ENCODE measurements at regions not wholly inside any gene's neighbourhood (a gene's known extent, or its start where the extent isn't known, plus 50 kb on each side); places are given as distances from the start of the nearest gene placed in this dataset.

DNA sequence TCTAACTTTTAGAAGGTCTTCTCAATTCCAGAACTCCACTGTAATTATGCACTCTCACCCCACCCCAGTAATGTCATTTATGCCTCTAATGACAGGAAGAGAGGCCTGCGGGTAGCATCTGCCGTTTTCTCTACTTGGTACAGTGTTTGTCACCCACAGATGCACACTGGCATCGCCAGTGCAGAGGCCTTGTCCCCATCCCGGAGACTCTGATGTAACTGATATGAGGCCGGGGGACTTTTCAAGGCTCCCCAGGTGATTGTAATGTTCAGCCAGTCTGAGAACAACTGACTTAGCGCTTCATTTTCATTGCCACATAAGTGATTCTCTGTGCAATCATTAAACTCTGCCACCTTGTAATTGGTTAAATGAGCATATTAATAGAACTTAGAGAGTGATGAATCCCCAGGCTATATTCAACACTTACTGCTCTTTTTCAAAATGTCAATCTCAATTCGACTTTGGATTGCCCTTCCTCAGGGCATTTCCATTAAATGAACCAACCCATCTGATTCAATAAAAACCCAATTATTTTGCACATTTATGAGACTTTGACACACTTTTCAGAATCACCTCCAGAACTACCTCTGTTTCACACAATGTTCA is 113.2 kb downstream of the HERPUD2 start (continued):
- TF ChIP-seq, protein P1, sequence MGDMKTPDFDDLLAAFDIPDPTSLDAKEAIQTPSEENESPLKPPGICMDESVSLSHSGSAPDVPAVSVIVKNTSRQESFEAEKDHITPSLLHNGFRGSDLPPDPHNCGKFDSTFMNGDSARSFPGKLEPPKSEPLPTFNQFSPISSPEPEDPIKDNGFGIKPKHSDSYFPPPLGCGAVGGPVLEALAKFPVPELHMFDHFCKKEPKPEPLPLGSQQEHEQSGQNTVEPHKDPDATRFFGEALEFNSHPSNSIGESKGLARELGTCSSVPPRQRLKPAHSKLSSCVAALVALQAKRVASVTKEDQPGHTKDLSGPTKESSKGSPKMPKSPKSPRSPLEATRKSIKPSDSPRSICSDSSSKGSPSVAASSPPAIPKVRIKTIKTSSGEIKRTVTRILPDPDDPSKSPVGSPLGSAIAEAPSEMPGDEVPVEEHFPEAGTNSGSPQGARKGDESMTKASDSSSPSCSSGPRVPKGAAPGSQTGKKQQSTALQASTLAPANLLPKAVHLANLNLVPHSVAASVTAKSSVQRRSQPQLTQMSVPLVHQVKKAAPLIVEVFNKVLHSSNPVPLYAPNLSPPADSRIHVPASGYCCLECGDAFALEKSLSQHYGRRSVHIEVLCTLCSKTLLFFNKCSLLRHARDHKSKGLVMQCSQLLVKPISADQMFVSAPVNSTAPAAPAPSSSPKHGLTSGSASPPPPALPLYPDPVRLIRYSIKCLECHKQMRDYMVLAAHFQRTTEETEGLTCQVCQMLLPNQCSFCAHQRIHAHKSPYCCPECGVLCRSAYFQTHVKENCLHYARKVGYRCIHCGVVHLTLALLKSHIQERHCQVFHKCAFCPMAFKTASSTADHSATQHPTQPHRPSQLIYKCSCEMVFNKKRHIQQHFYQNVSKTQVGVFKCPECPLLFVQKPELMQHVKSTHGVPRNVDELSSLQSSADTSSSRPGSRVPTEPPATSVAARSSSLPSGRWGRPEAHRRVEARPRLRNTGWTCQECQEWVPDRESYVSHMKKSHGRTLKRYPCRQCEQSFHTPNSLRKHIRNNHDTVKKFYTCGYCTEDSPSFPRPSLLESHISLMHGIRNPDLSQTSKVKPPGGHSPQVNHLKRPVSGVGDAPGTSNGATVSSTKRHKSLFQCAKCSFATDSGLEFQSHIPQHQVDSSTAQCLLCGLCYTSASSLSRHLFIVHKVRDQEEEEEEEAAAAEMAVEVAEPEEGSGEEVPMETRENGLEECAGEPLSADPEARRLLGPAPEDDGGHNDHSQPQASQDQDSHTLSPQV (IDR thresholded peaks at IDR 0.05), result no peak
- TF ChIP-seq, protein P2, sequence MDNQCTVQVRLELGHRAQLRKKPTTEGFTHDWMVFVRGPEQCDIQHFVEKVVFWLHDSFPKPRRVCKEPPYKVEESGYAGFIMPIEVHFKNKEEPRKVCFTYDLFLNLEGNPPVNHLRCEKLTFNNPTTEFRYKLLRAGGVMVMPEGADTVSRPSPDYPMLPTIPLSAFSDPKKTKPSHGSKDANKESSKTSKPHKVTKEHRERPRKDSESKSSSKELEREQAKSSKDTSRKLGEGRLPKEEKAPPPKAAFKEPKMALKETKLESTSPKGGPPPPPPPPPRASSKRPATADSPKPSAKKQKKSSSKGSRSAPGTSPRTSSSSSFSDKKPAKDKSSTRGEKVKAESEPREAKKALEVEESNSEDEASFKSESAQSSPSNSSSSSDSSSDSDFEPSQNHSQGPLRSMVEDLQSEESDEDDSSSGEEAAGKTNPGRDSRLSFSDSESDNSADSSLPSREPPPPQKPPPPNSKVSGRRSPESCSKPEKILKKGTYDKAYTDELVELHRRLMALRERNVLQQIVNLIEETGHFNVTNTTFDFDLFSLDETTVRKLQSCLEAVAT (IDR thresholded peaks at IDR 0.05), result no peak
- no peak for TF ChIP-seq IKZF1 (conservative IDR thresholded peaks at IDR 0.05)
- TF ChIP-seq IKZF2 (IDR thresholded peaks at IDR 0.05), result no peak
- no peak for TF ChIP-seq SMAD1 (IDR thresholded peaks at IDR 0.05; ENCODE audit: low read depth, partially characterized antibody)
- TF ChIP-seq SIN3A (IDR thresholded peaks at IDR 0.05; ENCODE audit: low read depth, low read length), result no peak

DNA sequence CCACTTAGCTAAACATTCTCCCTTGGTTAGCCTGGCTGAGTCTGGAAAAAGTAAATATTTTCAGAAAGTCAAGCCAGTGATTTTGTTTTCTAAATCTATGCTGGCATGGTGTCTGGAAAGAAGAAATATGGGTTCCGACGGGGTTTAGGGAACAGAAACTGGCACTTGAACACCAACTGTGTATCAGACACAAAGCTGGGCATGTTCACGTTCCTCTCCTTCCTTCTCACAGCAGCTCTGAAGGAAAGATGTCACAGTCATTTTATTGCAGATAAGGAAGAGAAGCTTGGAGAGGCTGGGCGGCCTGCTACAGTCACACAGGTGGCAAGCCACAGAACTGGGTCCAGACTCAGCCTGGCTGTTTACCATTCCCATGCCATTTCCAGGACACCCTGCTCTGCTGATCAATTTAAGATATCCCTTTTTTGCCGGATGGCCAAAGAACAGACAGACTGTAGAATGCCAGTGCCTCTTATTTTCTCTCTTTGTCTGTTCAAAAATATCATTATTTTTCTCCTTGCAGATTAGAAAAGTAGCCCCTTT is 118.8 kb downstream of the HERPUD2 start:
- no peak for FAIRE-seq
- TF ChIP-seq RAD21 (IDR thresholded peaks at IDR 0.05; ENCODE audit: insufficient read depth, low read depth, low read length) (no peak), CREM (IDR thresholded peaks at IDR 0.05; ENCODE audit: low read depth) (no peak), RFX5 (IDR thresholded peaks at IDR 0.05; ENCODE audit: low read depth, low read length) (no peak), MYB (IDR thresholded peaks at IDR 0.05; ENCODE audit: borderline replicate concordance, low read depth, low read length) (no peak), TCF7 (IDR thresholded peaks at IDR 0.05; ENCODE audit: borderline replicate concordance) (no peak), RCOR1 (conservative IDR thresholded peaks at IDR 0.05; ENCODE audit: low read depth, low read length) (no peak)
- TF ChIP-seq, protein P3, sequence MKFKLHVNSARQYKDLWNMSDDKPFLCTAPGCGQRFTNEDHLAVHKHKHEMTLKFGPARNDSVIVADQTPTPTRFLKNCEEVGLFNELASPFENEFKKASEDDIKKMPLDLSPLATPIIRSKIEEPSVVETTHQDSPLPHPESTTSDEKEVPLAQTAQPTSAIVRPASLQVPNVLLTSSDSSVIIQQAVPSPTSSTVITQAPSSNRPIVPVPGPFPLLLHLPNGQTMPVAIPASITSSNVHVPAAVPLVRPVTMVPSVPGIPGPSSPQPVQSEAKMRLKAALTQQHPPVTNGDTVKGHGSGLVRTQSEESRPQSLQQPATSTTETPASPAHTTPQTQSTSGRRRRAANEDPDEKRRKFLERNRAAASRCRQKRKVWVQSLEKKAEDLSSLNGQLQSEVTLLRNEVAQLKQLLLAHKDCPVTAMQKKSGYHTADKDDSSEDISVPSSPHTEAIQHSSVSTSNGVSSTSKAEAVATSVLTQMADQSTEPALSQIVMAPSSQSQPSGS (IDR thresholded peaks at IDR 0.05; ENCODE audit: low read length), result no peak
- TF ChIP-seq, protein P4, sequence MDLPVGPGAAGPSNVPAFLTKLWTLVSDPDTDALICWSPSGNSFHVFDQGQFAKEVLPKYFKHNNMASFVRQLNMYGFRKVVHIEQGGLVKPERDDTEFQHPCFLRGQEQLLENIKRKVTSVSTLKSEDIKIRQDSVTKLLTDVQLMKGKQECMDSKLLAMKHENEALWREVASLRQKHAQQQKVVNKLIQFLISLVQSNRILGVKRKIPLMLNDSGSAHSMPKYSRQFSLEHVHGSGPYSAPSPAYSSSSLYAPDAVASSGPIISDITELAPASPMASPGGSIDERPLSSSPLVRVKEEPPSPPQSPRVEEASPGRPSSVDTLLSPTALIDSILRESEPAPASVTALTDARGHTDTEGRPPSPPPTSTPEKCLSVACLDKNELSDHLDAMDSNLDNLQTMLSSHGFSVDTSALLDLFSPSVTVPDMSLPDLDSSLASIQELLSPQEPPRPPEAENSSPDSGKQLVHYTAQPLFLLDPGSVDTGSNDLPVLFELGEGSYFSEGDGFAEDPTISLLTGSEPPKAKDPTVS (IDR thresholded peaks at IDR 0.05; ENCODE audit: low read depth, low read length), result no peak

More for the DNA sequence above, 118.8 kb downstream of the HERPUD2 start:
- H3K9me3 ChIP-seq (replicated peaks; ENCODE audit: control insufficient read depth, insufficient read depth, low read length), result no peaks in the 10 kb centered on the region; the same call in 2 of the 3 replicates
- DNase-seq (ENCODE audit: low read depth, low spot score) (no peak), ATAC-seq (no peak)
- ChIA-PET CTCF (interaction anchor here (0.7 to 1.0 kb wide), 2 partner anchors 15 to 37 kb away, joined by 3 read pairs; no protein-coding TSS in a partner anchor), RAD21 (ENCODE audit: unreplicated experiment) (no interaction called here), SMC1A (ENCODE audit: uncharacterized antibody, unreplicated experiment) (no interaction called here), POLR2A (no interaction called here)
- in situ Hi-C loops (cut with MboI) (no loop called here), intact Hi-C loops (cut with micrococcal nuclease; ENCODE audit: unreplicated experiment) (no loop called here)
- no peaks in the 10 kb centered on the region; a peak in 1 of 4 replicates for H3K27me3 ChIP-seq (replicated peaks in 1 of 2; ENCODE audit: control insufficient read depth in 2 of 2, insufficient read depth in 2 of 2, low read length in 1 of 2)
- no peak overlapping the region for H3K27ac ChIP-seq (ENCODE audit: control insufficient read depth, insufficient read depth)
- H3K4me2 ChIP-seq (ENCODE audit: control insufficient read depth, insufficient read depth), result no peak overlapping the region
- no peak overlapping the region for H2AFZ ChIP-seq (ENCODE audit: control insufficient read depth, low read depth, low read length)
- no peak overlapping the region for H3K9ac ChIP-seq (ENCODE audit: control insufficient read depth, insufficient read depth, low read length)
- WGBS (ENCODE audit: insufficient coverage, insufficient replicate concordance, low lambda C conversion rate, missing lambda C conversion rate), result 16% methylated on average over 5 of the region's 5 CpGs
- H3K4me1 ChIP-seq (ENCODE audit: control insufficient read depth, insufficient read depth, low read length), result no peaks in the 10 kb centered on the region
- no TSS peak for BruUV-seq (replicated peaks)
- no peaks in the 10 kb centered on the region for H3K79me2 ChIP-seq (ENCODE audit: control insufficient read depth, insufficient read depth, low read length)
- no peaks in the 10 kb centered on the region for H4K20me1 ChIP-seq (ENCODE audit: control insufficient read depth, insufficient read depth)
- H3K36me3 ChIP-seq (ENCODE audit: control insufficient read depth in 2 of 2, insufficient read depth in 2 of 2, low read length in 1 of 2), result no peaks in the 10 kb centered on the region
- H3K4me3 ChIP-seq, result no peak overlapping the region

All from GM12878 (cell line).